ENCODE measurements at regions not wholly inside any gene's neighbourhood (a gene's known extent, or its start where the extent isn't known, plus 50 kb on each side); places are given as distances from the start of the nearest gene placed in this dataset.

DNA sequence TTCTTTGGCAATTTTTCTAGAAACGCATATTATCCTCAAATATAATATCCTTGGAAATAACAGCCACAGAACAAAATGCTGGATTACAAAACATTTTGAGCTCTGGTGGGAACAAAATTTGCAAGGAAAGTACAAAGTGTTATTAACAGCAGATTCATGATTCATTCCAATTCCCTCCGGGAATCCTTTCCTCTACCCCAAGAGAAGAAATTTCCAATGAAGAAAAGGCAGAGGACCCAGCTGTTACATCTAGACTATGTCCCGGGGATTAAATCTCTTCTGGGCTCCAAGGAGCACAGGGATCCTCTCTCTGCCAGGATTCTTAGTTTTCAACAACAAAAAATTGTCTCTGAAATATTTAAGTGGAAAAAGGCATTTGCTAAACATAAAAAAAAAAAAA lies 51.6 kb upstream of the TMEFF2 start:
- no peak for DNase-seq (ENCODE audit: low read depth in 4 of 4, low spot score in 3 of 4)

DNA sequence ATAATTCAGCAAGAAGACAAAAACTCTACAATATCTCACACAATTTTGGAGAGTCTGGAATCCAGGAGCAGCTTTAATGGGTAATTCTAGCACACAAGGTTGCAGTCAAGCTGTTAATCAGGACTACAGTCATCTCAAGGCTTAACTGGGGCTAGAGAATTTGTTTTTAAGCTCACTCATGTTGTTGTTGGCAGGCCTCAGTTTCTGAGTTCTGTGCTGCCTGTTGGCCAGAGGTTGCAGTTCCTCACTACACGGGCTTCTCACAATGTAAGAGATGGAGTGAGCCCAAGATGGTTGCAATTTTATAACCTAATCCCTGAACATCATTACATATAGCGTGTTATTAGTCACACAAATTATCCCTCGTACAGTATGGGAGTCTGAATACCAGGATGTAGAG lies 50.6 kb upstream of the TMEFF2 start:
- no peak for DNase-seq (ENCODE audit: low read depth in 4 of 4, low spot score in 3 of 4)
